ENCODE measurements at regions not wholly inside any gene's neighbourhood (a gene's known extent, or its start where the extent isn't known, plus 50 kb on each side); places are given as distances from the start of the nearest gene placed in this dataset.

DNA sequence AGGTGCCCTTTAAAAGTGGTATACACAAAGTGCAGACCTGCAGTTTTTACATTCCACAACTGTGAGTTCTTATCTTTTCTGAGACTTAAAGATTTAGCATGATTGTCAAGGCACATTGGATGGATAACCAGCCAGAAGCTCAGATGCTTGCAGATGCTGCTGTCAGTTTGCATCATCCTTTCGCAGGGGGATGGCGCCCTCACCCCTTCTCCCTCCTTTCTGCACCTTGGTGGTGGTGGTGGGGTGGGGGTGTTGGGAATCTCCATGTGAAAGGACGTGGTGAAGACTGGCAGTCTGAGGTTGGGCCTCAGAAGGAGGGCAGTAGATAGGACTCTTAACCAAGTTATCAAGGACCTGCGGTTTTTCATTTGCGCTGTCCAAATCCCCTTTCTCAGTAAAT is 309.6 kb upstream of the SEMA6D start:
- TF ChIP-seq, protein P1, sequence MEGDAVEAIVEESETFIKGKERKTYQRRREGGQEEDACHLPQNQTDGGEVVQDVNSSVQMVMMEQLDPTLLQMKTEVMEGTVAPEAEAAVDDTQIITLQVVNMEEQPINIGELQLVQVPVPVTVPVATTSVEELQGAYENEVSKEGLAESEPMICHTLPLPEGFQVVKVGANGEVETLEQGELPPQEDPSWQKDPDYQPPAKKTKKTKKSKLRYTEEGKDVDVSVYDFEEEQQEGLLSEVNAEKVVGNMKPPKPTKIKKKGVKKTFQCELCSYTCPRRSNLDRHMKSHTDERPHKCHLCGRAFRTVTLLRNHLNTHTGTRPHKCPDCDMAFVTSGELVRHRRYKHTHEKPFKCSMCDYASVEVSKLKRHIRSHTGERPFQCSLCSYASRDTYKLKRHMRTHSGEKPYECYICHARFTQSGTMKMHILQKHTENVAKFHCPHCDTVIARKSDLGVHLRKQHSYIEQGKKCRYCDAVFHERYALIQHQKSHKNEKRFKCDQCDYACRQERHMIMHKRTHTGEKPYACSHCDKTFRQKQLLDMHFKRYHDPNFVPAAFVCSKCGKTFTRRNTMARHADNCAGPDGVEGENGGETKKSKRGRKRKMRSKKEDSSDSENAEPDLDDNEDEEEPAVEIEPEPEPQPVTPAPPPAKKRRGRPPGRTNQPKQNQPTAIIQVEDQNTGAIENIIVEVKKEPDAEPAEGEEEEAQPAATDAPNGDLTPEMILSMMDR (conservative IDR thresholded peaks at IDR 0.05; ENCODE audit: low read depth, low read length), result no peak
- TF ChIP-seq EZH2phosphoT487 (IDR thresholded peaks at IDR 0.05; ENCODE audit: borderline replicate concordance, low read length), result no peak
- TF ChIP-seq EZH2 (IDR thresholded peaks at IDR 0.05; ENCODE audit: low read length, unreplicated experiment), result no peak

Measured in PC-3 (cell line).